PC-9 (cell line): ENCODE measurements at regions not wholly inside any gene's neighbourhood (a gene's known extent, or its start where the extent isn't known, plus 50 kb on each side); places are given as distances from the start of the nearest gene placed in this dataset.

Source experiments
- CTCF ChIP-seq: fragments of 200-600 bp; sonication (generic); conservative IDR thresholded peaks from 2 replicates; pipeline ENCODE4 v1.6.1; 2017; ENCODE audit warnings: mixed run types, antibody characterized with exemption, mild to moderate bottlenecking, moderate library complexity
- EZH2 ChIP-seq: fragments of 200-600 bp; sonication (generic); IDR thresholded peaks from 2 replicates; pipeline ENCODE4 v1.8.0; 2017; ENCODE audit warnings: antibody characterized with exemption, low read depth

GRCh38 chr2:14189929-14190328 lies 442.6 kb upstream of the LRATD1 start:
- no peak for TF ChIP-seq EZH2
- no peak for TF ChIP-seq CTCF
